ENCODE measurements at regions not wholly inside any gene's neighbourhood (a gene's known extent, or its start where the extent isn't known, plus 50 kb on each side); places are given as distances from the start of the nearest gene placed in this dataset.

- intact Hi-C loops (cut with DNase I) = no loop called here
- no peak for DNase-seq (ENCODE audit: low spot score)
- no peaks in the 10 kb centered on the region for H3K36me3 ChIP-seq
- no peaks in the 10 kb centered on the region for H3K4me1 ChIP-seq (replicated peaks)
- TF ChIP-seq POLR2A (IDR thresholded peaks at IDR 0.05) = no peak
- no peak for TF ChIP-seq POLR2AphosphoS5 (IDR thresholded peaks at IDR 0.05)
- TF ChIP-seq CTCF (IDR thresholded peaks at IDR 0.05) = no peak
- no peak overlapping the region for H3K4me3 ChIP-seq
- no peaks in the 10 kb centered on the region for H3K9me3 ChIP-seq
- H3K27me3 ChIP-seq (replicated peaks; ENCODE audit: insufficient read depth) = no peaks in the 10 kb centered on the region
- no peak overlapping the region for H3K27ac ChIP-seq
Observed at GRCh38 chr4:151811403-151811802, 50.6 kb upstream of the GATB start.

Small RNA genes in the stretch of these regions (small RNA-seq; reads per million reads assigned to genes)
- gene RN7SL446P (0 reads per million in 2 donors), gene RNA5SP169 (0 reads per million in 2 donors)
